DMS53 treated with DMSO at 0.1 percent for 48 hours (cell line): ENCODE measurements at regions not wholly inside any gene's neighbourhood (a gene's known extent, or its start where the extent isn't known, plus 50 kb on each side); places are given as distances from the start of the nearest gene placed in this dataset.
A peak's percentile ranks its signal among the peaks of the same experiment; 100 is the strongest.

Experiments
- DNase-seq: peaks from one replicate; lab custom pipeline; 2025; ENCODE audit not compliant: unreplicated experiment; lab: John Stamatoyannopoulos, UW

GRCh38 chr5:93800988-93801811 lies 59.8 kb upstream of the POU5F2 start:
- DNase-seq = peak; percentile 84

- peak; percentile 45 for DNase-seq
These were observed 53.6 kb upstream of the POU5F2 start for GRCh38 chr5:93794954-93795353.

GRCh38 chr5:93793159-93793781 lies 51.9 kb upstream of the POU5F2 start:
- no peak for DNase-seq

- DNase-seq = peak; percentile 68
These were observed 50.1 kb upstream of the POU5F2 start for GRCh38 chr5:93791518-93791972.
